GM19372 (cell line): ENCODE measurements at regions not wholly inside any gene's neighbourhood (a gene's known extent, or its start where the extent isn't known, plus 50 kb on each side); places are given as distances from the start of the nearest gene placed in this dataset.

Source experiments
- ATAC-seq: cut with Tn5 transposase; IDR thresholded peaks from one replicate; pipeline ENCODE4 v1.9.1; 2021; ENCODE audit warnings: mild to moderate bottlenecking, low read depth, moderate library complexity; ENCODE audit not compliant: unreplicated experiment

- ATAC-seq, result no peak
Observed at GRCh38 chr12:4032924-4033615, 159.9 kb upstream of the PARP11 start.

- no peak for ATAC-seq
Observed at GRCh38 chr12:4031703-4032291, 158.6 kb upstream of the PARP11 start.

- ATAC-seq, result peak; percentile 83
Observed at GRCh38 chr12:4030929-4031702, 157.9 kb upstream of the PARP11 start.

- ATAC-seq, result no peak
Observed at GRCh38 chr12:4027412-4027811, 154.2 kb upstream of the PARP11 start.

- ATAC-seq, result no peak
Observed at GRCh38 chr12:4026517-4026916, 153.3 kb upstream of the PARP11 start.

- no peak for ATAC-seq
Observed at GRCh38 chr12:4026020-4026358, 152.8 kb upstream of the PARP11 start.

- no peak for ATAC-seq
Observed at GRCh38 chr12:4025181-4026019, 152.2 kb upstream of the PARP11 start.

- no peak for ATAC-seq
Observed at GRCh38 chr12:4024701-4025100, 151.5 kb upstream of the PARP11 start.

- no peak for ATAC-seq
Observed at GRCh38 chr12:4015225-4016091, 142.3 kb upstream of the PARP11 start.

GRCh38 chr12:4014858-4015224 lies 141.6 kb upstream of the PARP11 start:
- ATAC-seq, result no peak

GRCh38 chr12:4014444-4014843 lies 141.2 kb upstream of the PARP11 start:
- no peak for ATAC-seq

DNA sequence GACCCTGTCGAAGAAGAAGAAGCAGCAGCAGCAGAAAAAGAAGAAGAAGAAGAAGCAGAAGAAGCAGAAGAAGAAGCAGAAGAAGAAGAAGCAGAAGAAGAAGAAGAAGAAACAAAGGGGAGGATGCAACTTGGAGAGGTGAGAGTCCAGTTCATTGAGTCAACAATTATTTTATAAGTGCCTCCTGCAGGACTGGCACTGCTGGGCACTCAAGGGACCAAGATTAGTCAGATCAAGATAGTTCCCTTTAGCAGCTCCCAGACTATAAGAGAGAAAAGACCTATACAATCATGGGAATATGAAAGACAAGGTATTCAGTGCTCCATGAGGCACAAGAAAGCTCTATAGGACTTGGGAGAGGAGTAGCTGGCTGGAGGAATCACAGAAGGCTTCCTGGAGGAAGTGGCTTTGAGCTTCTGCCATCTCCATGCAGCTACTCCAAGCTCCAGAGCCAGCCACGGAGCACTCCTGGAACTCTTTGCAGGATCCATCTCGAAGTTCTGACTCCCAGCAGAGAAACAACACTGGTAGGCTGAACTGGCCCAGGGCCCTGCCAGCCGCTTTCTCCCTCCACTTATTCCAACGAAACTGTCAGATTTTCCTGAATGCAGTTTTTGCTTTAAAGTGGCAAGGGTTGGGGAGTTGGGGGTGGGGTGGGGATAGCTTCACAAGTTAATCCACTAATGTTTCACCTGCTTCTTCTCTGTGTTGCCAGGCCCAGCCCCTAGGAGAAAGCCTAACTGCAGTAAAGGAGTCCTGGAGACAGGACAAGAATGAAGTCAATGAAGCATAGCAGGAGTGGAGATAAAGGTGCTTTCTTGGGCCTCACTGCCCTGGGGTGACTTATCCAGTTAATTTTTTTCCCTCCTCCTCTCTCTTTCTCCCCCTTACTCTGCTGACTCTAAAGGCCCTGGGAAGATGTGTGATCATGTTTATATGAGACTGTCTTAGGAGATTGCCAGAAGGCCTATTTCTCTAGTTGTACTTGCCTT lies 140.1 kb upstream of the PARP11 start:
- ATAC-seq, result no peak

DNA sequence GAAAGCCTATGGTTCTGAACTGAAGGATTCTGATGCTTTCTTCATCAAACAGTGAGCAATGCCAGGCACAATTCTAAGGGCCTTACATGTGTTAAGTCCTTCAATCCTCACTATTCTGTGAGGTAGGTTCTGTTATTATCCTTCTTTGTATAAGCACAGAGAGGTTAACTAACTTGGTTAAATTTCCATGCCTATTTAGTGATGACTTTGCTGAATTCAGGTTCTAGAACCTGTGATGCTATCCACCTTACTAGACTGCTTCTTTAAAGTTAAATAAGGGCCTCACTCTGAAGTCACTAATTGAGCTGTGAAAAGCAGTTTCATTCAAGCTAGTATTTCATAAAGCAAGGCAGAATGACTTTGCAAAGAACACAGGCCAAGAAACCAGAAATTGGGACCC lies 138.9 kb upstream of the PARP11 start:
- no peak for ATAC-seq

GRCh38 chr12:4011597-4011996 lies 138.4 kb upstream of the PARP11 start:
- ATAC-seq, result no peak

GRCh38 chr12:4009979-4010704 lies 136.9 kb upstream of the PARP11 start:
- no peak for ATAC-seq

DNA sequence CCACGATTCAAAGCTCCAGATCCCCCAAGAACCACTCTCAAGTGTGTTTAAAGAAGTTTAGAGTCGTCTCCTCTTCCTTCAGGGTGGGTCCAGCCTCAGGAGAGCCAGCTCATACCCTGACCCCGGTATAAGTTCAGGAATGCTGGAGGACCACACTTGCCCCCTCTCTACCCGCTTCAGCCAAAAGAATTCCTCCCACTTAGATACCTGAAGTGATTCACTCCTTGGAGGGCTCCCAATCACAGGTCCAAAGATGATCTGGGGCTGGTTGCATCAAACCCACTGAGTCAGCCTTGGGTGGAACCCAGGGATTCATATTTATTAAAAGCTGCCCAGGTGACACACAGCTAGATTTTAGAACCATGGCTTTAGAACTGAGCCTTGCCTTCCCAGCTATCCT lies 133.5 kb upstream of the PARP11 start:
- ATAC-seq, result no peak

DNA sequence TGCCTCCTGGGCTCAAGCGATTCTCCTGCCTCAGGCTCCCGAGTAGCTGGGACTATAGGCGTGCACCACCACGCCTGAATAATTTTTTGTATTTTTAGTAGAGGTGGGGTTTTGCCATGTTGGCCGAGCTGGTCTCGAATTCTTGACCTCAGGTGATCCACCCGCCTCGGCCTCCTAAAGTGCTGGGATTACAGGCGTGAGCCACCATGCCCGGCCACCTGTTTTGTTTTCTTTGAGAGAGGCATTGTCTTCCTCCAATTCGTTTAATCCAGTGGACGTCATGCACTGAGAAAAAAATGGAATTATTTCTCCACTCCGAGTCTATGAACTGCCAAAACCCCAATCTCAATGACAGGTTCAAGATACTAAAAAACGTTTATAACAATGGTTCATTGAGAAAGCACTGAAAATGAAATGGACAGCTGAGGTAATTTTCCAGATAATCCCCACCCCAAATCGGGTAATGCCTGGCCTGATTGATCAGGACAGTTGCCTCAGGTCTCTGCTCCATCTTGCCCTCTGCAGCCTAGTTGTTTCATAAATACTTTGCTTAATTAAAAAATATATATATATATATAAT lies 132.7 kb upstream of the PARP11 start:
- ATAC-seq, result no peak

- no peak for ATAC-seq
Observed at GRCh38 chr12:4003576-4003975, 130.4 kb upstream of the PARP11 start.
